GM23338 (cell line): ENCODE measurements at regions not wholly inside any gene's neighbourhood (a gene's known extent, or its start where the extent isn't known, plus 50 kb on each side); places are given as distances from the start of the nearest gene placed in this dataset.

ENCODE experiments used
- ATAC-seq: fragments of 200-7000 bp; cut with Tn5 transposase; 3 replicates; pipeline ENCODE4 v1.9.1; 2020
- DNase-seq: peaks from one replicate; pipeline ENCODE4 v3.0.0-alpha.2; 2015; ENCODE audit warnings: low spot score
- H2AFZ ChIP-seq: fragments of 200-600 bp; sonication (generic); 2 replicates; pipeline ENCODE4 v1.8.0; 2016; ENCODE audit warnings: antibody characterized with exemption, mild to moderate bottlenecking, moderate library complexity
- H3F3A ChIP-seq: fragments of 200-600 bp; sonication (generic); replicated peaks from 2 replicates; pipeline ENCODE4 v1.8.0; 2017; ENCODE audit warnings: antibody characterized with exemption, mixed run types, low read depth
- H3K27ac ChIP-seq: fragments of 200-600 bp; sonication (generic); 2 replicates; pipeline ENCODE4 v1.6.1; 2016; ENCODE audit warnings: low read depth
- H3K27me3 ChIP-seq: fragments of 200-600 bp; sonication (generic); 2 replicates; pipeline ENCODE4 v1.8.0; 2016; ENCODE audit warnings: mild to moderate bottlenecking, mixed run types, moderate library complexity; ENCODE audit not compliant: insufficient read depth
- H3K36me3 ChIP-seq: fragments of 200-600 bp; sonication (generic); 2 replicates; pipeline ENCODE4 v1.8.0; 2016; ENCODE audit warnings: mild to moderate bottlenecking; ENCODE audit not compliant: insufficient read depth
- H3K4me1 ChIP-seq: fragments of 200-600 bp; sonication (generic); 2 replicates; pipeline ENCODE4 v1.8.0; 2016; ENCODE audit warnings: mild to moderate bottlenecking, moderate library complexity; ENCODE audit not compliant: insufficient read depth
- H3K4me2 ChIP-seq: fragments of 200-600 bp; sonication (generic); 2 replicates; pipeline ENCODE4 v1.7.1; 2017; ENCODE audit warnings: mixed run types
- H3K4me3 ChIP-seq: fragments of 200-600 bp; sonication (generic); 2 replicates; pipeline ENCODE4 v1.6.1; 2016; ENCODE audit warnings: mixed run types
- H3K79me2 ChIP-seq: fragments of 200-600 bp; sonication (generic); replicated peaks from 2 replicates; pipeline ENCODE4 v1.8.0; 2017; ENCODE audit warnings: mild to moderate bottlenecking; ENCODE audit not compliant: insufficient read depth
- H3K9me2 ChIP-seq: fragments of 200-600 bp; sonication (generic); 2 replicates; pipeline ENCODE4 v1.8.0; 2017; ENCODE audit not compliant: insufficient read depth
- H4K20me1 ChIP-seq: fragments of 200-600 bp; sonication (generic); replicated peaks from 2 replicates; pipeline ENCODE4 v1.8.0; 2017; ENCODE audit warnings: mild to moderate bottlenecking; ENCODE audit not compliant: insufficient read depth
- H3K27ac Mint-ChIP-seq: 2 replicates; pipeline ENCODE4 v1.8.0; 2020; ENCODE audit warnings: inconsistent platforms, mild to moderate bottlenecking, moderate library complexity, mixed read lengths
- H3K27me3 Mint-ChIP-seq: 3 replicates; pipeline ENCODE4 v1.8.0; 2022; ENCODE audit warnings: low read depth, mild to moderate bottlenecking, moderate library complexity, mixed read lengths, inconsistent platforms; ENCODE audit not compliant: insufficient read depth, poor library complexity
- H3K36me3 Mint-ChIP-seq: 3 replicates; pipeline ENCODE4 v1.8.0; 2021; ENCODE audit warnings: low read depth, mild to moderate bottlenecking, inconsistent platforms, moderate library complexity, mixed read lengths
- H3K4me1 Mint-ChIP-seq: 3 replicates; pipeline ENCODE4 v1.8.0; 2020; ENCODE audit warnings: mild to moderate bottlenecking, inconsistent platforms, mixed read lengths
- H3K4me3 Mint-ChIP-seq: 3 replicates; pipeline ENCODE4 v1.8.0; 2021; ENCODE audit warnings: moderate library complexity, mild to moderate bottlenecking, inconsistent platforms, mixed read lengths
- H3K9me3 Mint-ChIP-seq: 3 replicates; pipeline ENCODE4 v1.8.0; 2020; ENCODE audit warnings: moderate library complexity, mild to moderate bottlenecking, inconsistent platforms, mixed read lengths
- CREB1 ChIP-seq: fragments of 250-450 bp; sonication (Bioruptor Pico); IDR thresholded peaks from 2 replicates; pipeline ENCODE4 v1.5.0; 2020; ENCODE audit warnings: low read depth, mild to moderate bottlenecking, moderate library complexity
- ETS1 ChIP-seq: IDR thresholded peaks from 2 replicates; pipeline ENCODE4 v1.6.1; 2016; ENCODE audit warnings: antibody characterized with exemption
- EZH2 ChIP-seq: fragments of 200-600 bp; sonication (generic); IDR thresholded peaks from one replicate; pipeline ENCODE4 v1.8.0; 2017; ENCODE audit warnings: antibody characterized with exemption, mild to moderate bottlenecking, low read depth; ENCODE audit not compliant: unreplicated experiment
- EZH2phosphoT487 ChIP-seq: fragments of 200-600 bp; sonication (generic); IDR thresholded peaks from one replicate; pipeline ENCODE4 v1.8.1; 2018; ENCODE audit warnings: antibody characterized with exemption; ENCODE audit not compliant: unreplicated experiment
- JUNB ChIP-seq: IDR thresholded peaks from one replicate; pipeline ENCODE4 v1.6.1; 2016; ENCODE audit warnings: antibody characterized with exemption; ENCODE audit not compliant: unreplicated experiment
- NANOG ChIP-seq: IDR thresholded peaks from 2 replicates; pipeline ENCODE4 v1.6.1; 2016; ENCODE audit warnings: antibody characterized with exemption, borderline replicate concordance
- POLR2AphosphoS5 ChIP-seq: IDR thresholded peaks from 2 replicates; pipeline ENCODE4 v1.6.1; 2016; ENCODE audit warnings: antibody characterized with exemption, low read depth
- REST ChIP-seq: IDR thresholded peaks from one replicate; pipeline ENCODE4 v1.6.1; 2018; ENCODE audit warnings: antibody characterized with exemption; ENCODE audit not compliant: unreplicated experiment
- STAT1 ChIP-seq: IDR thresholded peaks from one replicate; pipeline ENCODE4 v1.6.1; 2016; ENCODE audit warnings: antibody characterized with exemption; ENCODE audit not compliant: unreplicated experiment
- ZNF114 ChIP-seq: fragments of 250-450 bp; sonication (Bioruptor Pico); IDR thresholded peaks from 2 replicates; pipeline ENCODE4 v1.5.0; 2020; ENCODE audit warnings: mild to moderate bottlenecking, moderate library complexity
- ZNF331 ChIP-seq: fragments of 250-450 bp; sonication (Bioruptor Pico); IDR thresholded peaks from 2 replicates; pipeline ENCODE4 v1.5.0; 2020; ENCODE audit warnings: low read depth, mild to moderate bottlenecking, moderate library complexity
- ZNF462 ChIP-seq: fragments of 250-450 bp; sonication (Bioruptor Pico); IDR thresholded peaks from 2 replicates; pipeline ENCODE4 v1.5.0; 2020; ENCODE audit warnings: mild to moderate bottlenecking, moderate library complexity
- TF ChIP-seq, protein P1 (sequence below), 2 experiments: fragments of 200-600 bp in 1 of 2; sonication (generic) in 1 of 2; conservative IDR thresholded peaks; 2 replicates each; pipeline versions ENCODE4 v1.5.1 to v1.6.1; 2016 to 2017; ENCODE audit warnings: antibody characterized with exemption in 2 of 2, low read depth in 2 of 2, mild to moderate bottlenecking in 2 of 2, moderate library complexity in 1 of 2

GRCh38 chr5:167571824-167572223, 719.6 kb upstream of the WWC1 start:
- no peak overlapping the region for H3K27ac ChIP-seq
- no peaks in the 10 kb centered on the region for H3K79me2 ChIP-seq
- no peaks in the 10 kb centered on the region for H4K20me1 ChIP-seq
- H3K4me1 ChIP-seq = peaks cover 60% of the 10 kb centered on the region
- H3K9me2 ChIP-seq = no peaks in the 10 kb centered on the region
- no peaks in the 10 kb centered on the region for H3K36me3 ChIP-seq
- TF ChIP-seq EZH2phosphoT487 (no peak), ZNF462 (CRISPR knock-in tag) (no peak), REST (no peak), POLR2AphosphoS5 (no peak), EZH2 (no peak), NANOG (no peak), ZNF114 (CRISPR knock-in tag) (no peak), JUNB (no peak), CREB1 (CRISPR knock-in tag) (no peak), ZNF331 (no peak), ETS1 (no peak), STAT1 (no peak)
- TF ChIP-seq, protein P1, sequence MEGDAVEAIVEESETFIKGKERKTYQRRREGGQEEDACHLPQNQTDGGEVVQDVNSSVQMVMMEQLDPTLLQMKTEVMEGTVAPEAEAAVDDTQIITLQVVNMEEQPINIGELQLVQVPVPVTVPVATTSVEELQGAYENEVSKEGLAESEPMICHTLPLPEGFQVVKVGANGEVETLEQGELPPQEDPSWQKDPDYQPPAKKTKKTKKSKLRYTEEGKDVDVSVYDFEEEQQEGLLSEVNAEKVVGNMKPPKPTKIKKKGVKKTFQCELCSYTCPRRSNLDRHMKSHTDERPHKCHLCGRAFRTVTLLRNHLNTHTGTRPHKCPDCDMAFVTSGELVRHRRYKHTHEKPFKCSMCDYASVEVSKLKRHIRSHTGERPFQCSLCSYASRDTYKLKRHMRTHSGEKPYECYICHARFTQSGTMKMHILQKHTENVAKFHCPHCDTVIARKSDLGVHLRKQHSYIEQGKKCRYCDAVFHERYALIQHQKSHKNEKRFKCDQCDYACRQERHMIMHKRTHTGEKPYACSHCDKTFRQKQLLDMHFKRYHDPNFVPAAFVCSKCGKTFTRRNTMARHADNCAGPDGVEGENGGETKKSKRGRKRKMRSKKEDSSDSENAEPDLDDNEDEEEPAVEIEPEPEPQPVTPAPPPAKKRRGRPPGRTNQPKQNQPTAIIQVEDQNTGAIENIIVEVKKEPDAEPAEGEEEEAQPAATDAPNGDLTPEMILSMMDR (conservative IDR thresholded peaks at IDR 0.05; ENCODE audit: low read depth in 2 of 2) = no peak
- H3K36me3 Mint-ChIP-seq = no peaks in the 10 kb centered on the region
- H3K4me3 Mint-ChIP-seq = no peak overlapping the region
- H3K27me3 Mint-ChIP-seq = peaks cover 6% of the 10 kb centered on the region
- H3K4me2 ChIP-seq = 0 out of 2 replicates have a peak overlapping the region, but pooled peaks have one; percentile 16
- peak overlapping the region; percentile 77 for H3K27ac Mint-ChIP-seq
- no peak overlapping the region for H3K4me3 ChIP-seq
- H2AFZ ChIP-seq = no peak overlapping the region
- H3K27me3 ChIP-seq = peaks cover 6% of the 10 kb centered on the region; the same call in 1 of the 2 replicates
- peaks cover 55% of the 10 kb centered on the region for H3K4me1 Mint-ChIP-seq
- no peak for DNase-seq
- ATAC-seq = no peak
- H3F3A ChIP-seq = no peaks in the 10 kb centered on the region
- H3K9me3 Mint-ChIP-seq = no peaks in the 10 kb centered on the region
